A549 (cell line): ENCODE measurements at regions not wholly inside any gene's neighbourhood (a gene's known extent, or its start where the extent isn't known, plus 50 kb on each side); places are given as distances from the start of the nearest gene placed in this dataset.

Experiments used
- CTCF ChIP-seq: fragments of >200 bp; sonication (Bioruptor Twin); formaldehyde crosslinking; IDR thresholded peaks from 3 replicates; pipeline ENCODE4 v1.5.1; 2016
- ESRRA ChIP-seq: fragments of 150-350 bp; IDR thresholded peaks from 2 replicates; pipeline ENCODE4 v1.6.1; 2014; ENCODE audit warnings: mild to moderate bottlenecking, low read length, borderline replicate concordance
- FOXS1 ChIP-seq: fragments of 250-450 bp; sonication (Bioruptor Pico); IDR thresholded peaks from 2 replicates; pipeline ENCODE4 v1.5.0; 2020; ENCODE audit warnings: mild to moderate bottlenecking, moderate library complexity
- HDAC2 ChIP-seq: fragments of 200-600 bp; sonication (generic); IDR thresholded peaks from 2 replicates; pipeline ENCODE4 v1.6.1; 2016
- SMC3 ChIP-seq: fragments of >200 bp; sonication (Bioruptor Twin); formaldehyde crosslinking; IDR thresholded peaks from 3 replicates; pipeline ENCODE4 v1.6.1; 2018; ENCODE audit warnings: inconsistent platforms

- no peak for TF ChIP-seq CTCF
- TF ChIP-seq HDAC2 = no peak
- no peak for TF ChIP-seq ESRRA
- TF ChIP-seq FOXS1 (CRISPR knock-in tag) = no peak
- no peak for TF ChIP-seq SMC3
Measured at GRCh38 chr13:34210341-34210740, 392.4 kb downstream of the RFC3 start.
